Adrenal gland (tissue), 5 donors: ENCODE measurements at regions not wholly inside any gene's neighbourhood (a gene's known extent, or its start where the extent isn't known, plus 50 kb on each side); places are given as distances from the start of the nearest gene placed in this dataset.

Experiments used
- CTCF ChIP-seq, 6 experiments: fragments of 450-650 bp in 4 of 6; fragments of 200-600 bp in 2 of 6; sonication (generic) in 1 of 6; IDR thresholded peaks; 1 replicate in 5 of 6; 2 replicates in 1 of 6; pipeline versions ENCODE4 v1.5.1 to v1.8.0; 2016 to 2021; ENCODE audit warnings: antibody characterized with exemption in 6 of 6, mild to moderate bottlenecking in 2 of 6, moderate library complexity in 1 of 6
- POLR2A ChIP-seq, 2 donors: fragments of 450-650 bp; IDR thresholded peaks; one replicate each; pipeline ENCODE4 v1.6.1; 2017; ENCODE audit warnings: antibody characterized with exemption in 2 of 2, mild to moderate bottlenecking in 2 of 2, moderate library complexity in 1 of 2
- donor health status: DM: no; HTN: no; CAD: no.

GRCh38 chr3:38916706-38917105, 100.7 kb upstream of the SCN10A start:
- TF ChIP-seq CTCF (IDR thresholded peaks at IDR 0.05) (no peak), POLR2A (IDR thresholded peaks at IDR 0.05) (no peak)
